ENCODE measurements at regions not wholly inside any gene's neighbourhood (a gene's known extent, or its start where the extent isn't known, plus 50 kb on each side); places are given as distances from the start of the nearest gene placed in this dataset.

DNA sequence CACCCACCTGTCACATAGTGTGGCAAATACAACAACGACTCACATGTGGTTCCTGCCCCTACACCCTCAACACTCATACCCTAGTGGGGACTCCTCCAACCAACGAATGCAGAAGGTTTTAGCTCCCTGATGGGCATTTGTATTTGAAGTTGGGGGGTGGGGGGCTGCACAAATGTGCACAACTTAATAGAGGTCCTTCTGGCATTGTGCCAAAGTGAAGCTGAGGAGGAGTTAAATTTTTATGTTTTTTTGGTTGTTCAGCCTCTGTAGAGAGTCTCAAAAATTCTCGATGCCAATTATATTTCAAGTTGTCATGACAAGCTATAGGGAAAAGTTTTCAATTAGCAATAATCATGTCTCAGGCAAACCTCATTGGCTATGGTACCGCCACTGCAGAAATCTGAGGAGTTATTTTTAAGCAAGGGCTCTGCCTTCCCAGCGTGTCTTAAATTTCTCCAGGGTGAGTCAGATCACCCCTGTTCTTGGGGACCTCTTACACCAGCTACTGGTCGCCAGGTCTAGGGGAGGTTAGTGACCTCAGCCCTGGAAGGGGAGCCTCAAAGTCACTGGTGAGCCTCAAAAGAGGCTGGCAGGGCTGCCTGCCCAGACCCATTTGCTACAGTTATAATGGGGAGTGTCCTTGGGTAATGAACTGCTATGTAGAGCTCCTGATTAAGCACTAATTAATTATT, 102.7 kb upstream of the TAF1B start:
- TF ChIP-seq, protein P1, sequence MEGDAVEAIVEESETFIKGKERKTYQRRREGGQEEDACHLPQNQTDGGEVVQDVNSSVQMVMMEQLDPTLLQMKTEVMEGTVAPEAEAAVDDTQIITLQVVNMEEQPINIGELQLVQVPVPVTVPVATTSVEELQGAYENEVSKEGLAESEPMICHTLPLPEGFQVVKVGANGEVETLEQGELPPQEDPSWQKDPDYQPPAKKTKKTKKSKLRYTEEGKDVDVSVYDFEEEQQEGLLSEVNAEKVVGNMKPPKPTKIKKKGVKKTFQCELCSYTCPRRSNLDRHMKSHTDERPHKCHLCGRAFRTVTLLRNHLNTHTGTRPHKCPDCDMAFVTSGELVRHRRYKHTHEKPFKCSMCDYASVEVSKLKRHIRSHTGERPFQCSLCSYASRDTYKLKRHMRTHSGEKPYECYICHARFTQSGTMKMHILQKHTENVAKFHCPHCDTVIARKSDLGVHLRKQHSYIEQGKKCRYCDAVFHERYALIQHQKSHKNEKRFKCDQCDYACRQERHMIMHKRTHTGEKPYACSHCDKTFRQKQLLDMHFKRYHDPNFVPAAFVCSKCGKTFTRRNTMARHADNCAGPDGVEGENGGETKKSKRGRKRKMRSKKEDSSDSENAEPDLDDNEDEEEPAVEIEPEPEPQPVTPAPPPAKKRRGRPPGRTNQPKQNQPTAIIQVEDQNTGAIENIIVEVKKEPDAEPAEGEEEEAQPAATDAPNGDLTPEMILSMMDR (IDR thresholded peaks at IDR 0.05) = no peak
- TF ChIP-seq EP300 (IDR thresholded peaks at IDR 0.05; ENCODE audit: low read depth) = no peak
